H9 (cell line): ENCODE measurements at regions not wholly inside any gene's neighbourhood (a gene's known extent, or its start where the extent isn't known, plus 50 kb on each side); places are given as distances from the start of the nearest gene placed in this dataset.

ENCODE experiments used
- DNase-seq: peaks from one replicate; pipeline ENCODE4 v3.0.0-alpha.2; 2017
- H2AFZ ChIP-seq: one replicate; pipeline ENCODE4 v1.6.1; 2013; ENCODE audit warnings: mild to moderate bottlenecking, low read length, control low read depth, moderate library complexity
- H2AK5ac ChIP-seq: 2 replicates; pipeline ENCODE4 v1.6.1; 2013; ENCODE audit warnings: low read length, control low read depth, mixed read lengths; ENCODE audit not compliant: insufficient read length
- H2BK120ac ChIP-seq: one replicate; pipeline ENCODE4 v1.6.1; 2013; ENCODE audit warnings: low read depth, mild to moderate bottlenecking, low read length, control low read depth, inconsistent platforms; ENCODE audit not compliant: poor library complexity, severe bottlenecking
- H2BK12ac ChIP-seq: 2 replicates; pipeline ENCODE4 v1.6.1; 2013; ENCODE audit warnings: low read length, control low read depth, mixed read lengths, low read depth; ENCODE audit not compliant: insufficient read length
- H2BK15ac ChIP-seq: 2 replicates; pipeline ENCODE4 v1.6.1; 2013; ENCODE audit warnings: low read depth, low read length, control low read depth
- H2BK20ac ChIP-seq: one replicate; pipeline ENCODE4 v1.6.1; 2013; ENCODE audit warnings: low read depth, mild to moderate bottlenecking, low read length, control low read depth, inconsistent platforms; ENCODE audit not compliant: poor library complexity, severe bottlenecking
- H2BK5ac ChIP-seq: 2 replicates; pipeline ENCODE4 v1.6.1; 2013; ENCODE audit warnings: low read length, control low read depth, mixed read lengths; ENCODE audit not compliant: insufficient read length
- H3K14ac ChIP-seq: 2 replicates; pipeline ENCODE4 v1.6.1; 2013; ENCODE audit warnings: low read length, control low read depth; ENCODE audit not compliant: insufficient read depth
- H3K18ac ChIP-seq: 2 replicates; pipeline ENCODE4 v1.6.1; 2013; ENCODE audit warnings: low read depth, mild to moderate bottlenecking, mixed read lengths, low read length, control low read depth; ENCODE audit not compliant: insufficient read length
- H3K23ac ChIP-seq: 2 replicates; pipeline ENCODE4 v1.6.1; 2013; ENCODE audit warnings: low read length, control low read depth, mixed read lengths, low read depth; ENCODE audit not compliant: insufficient read length
- H3K23me2 ChIP-seq: 2 replicates; pipeline ENCODE4 v1.6.1; 2013; ENCODE audit warnings: low read depth, mild to moderate bottlenecking, mixed read lengths, low read length, control low read depth; ENCODE audit not compliant: insufficient read length, poor library complexity, severe bottlenecking
- H3K27ac ChIP-seq: 2 replicates; pipeline ENCODE4 v1.5.1; 2013; ENCODE audit warnings: low read length, control low read depth, mixed read lengths, low read depth; ENCODE audit not compliant: insufficient read length
- H3K27me3 ChIP-seq: 2 replicates; pipeline ENCODE4 v1.6.1; 2013; ENCODE audit warnings: low read length, control low read depth, inconsistent platforms; ENCODE audit not compliant: insufficient read depth
- H3K4ac ChIP-seq: 2 replicates; pipeline ENCODE4 v1.6.1; 2013; ENCODE audit warnings: low read depth, mild to moderate bottlenecking, control low read depth, inconsistent platforms, low read length, moderate library complexity
- H3K4me1 ChIP-seq: 2 replicates; pipeline ENCODE4 v1.6.1; 2013; ENCODE audit warnings: low read length, control low read depth, inconsistent platforms; ENCODE audit not compliant: insufficient read depth
- H3K4me2 ChIP-seq: 2 replicates; pipeline ENCODE4 v1.6.1; 2013; ENCODE audit warnings: low read length, control low read depth, mixed read lengths; ENCODE audit not compliant: insufficient read length, insufficient read depth
- H3K56ac ChIP-seq: 2 replicates; pipeline ENCODE4 v1.6.1; 2013; ENCODE audit warnings: low read depth, mild to moderate bottlenecking, mixed read lengths, low read length, control low read depth; ENCODE audit not compliant: insufficient read length
- H3K79me1 ChIP-seq: 2 replicates; pipeline ENCODE4 v1.6.1; 2013; ENCODE audit warnings: low read depth, mild to moderate bottlenecking, moderate library complexity, low read length, control low read depth, inconsistent platforms; ENCODE audit not compliant: insufficient read depth, poor library complexity, severe bottlenecking
- H3K79me2 ChIP-seq: 2 replicates; pipeline ENCODE4 v1.6.1; 2013; ENCODE audit warnings: low read length, control low read depth, inconsistent platforms; ENCODE audit not compliant: insufficient read depth
- H3K9ac ChIP-seq: 2 replicates; pipeline ENCODE4 v1.6.1; 2013; ENCODE audit warnings: low read length, control low read depth, mixed read lengths; ENCODE audit not compliant: insufficient read length; ENCODE audit errors: extremely low read depth
- H3K9me3 ChIP-seq: one replicate; pipeline ENCODE4 v1.6.1; 2013; ENCODE audit warnings: low read depth, low read length, inconsistent platforms; ENCODE audit not compliant: control insufficient read depth
- H3T11ph ChIP-seq: one replicate; pipeline ENCODE4 v1.6.1; 2013; ENCODE audit warnings: mild to moderate bottlenecking, low read length, control low read depth, inconsistent platforms
- H4K20me1 ChIP-seq: one replicate; pipeline ENCODE4 v1.6.1; 2013; ENCODE audit not compliant: control insufficient read depth, insufficient read length, insufficient read depth
- H4K5ac ChIP-seq: 2 replicates; pipeline ENCODE4 v1.6.1; 2013; ENCODE audit warnings: low read depth, mild to moderate bottlenecking, mixed read lengths, low read length, control low read depth; ENCODE audit not compliant: insufficient read length
- H4K8ac ChIP-seq: replicated peaks from 2 replicates; pipeline ENCODE4 v1.6.1; 2013; ENCODE audit warnings: low read length, control low read depth, mixed read lengths, low read depth; ENCODE audit not compliant: insufficient read length
- H4K91ac ChIP-seq: 2 replicates; pipeline ENCODE4 v1.6.1; 2013; ENCODE audit warnings: low read depth, mild to moderate bottlenecking, moderate library complexity, mixed read lengths, low read length, control low read depth; ENCODE audit not compliant: insufficient read length
- H3K27ac Mint-ChIP-seq, 3 experiments: 2 replicates in 2 of 3; 3 replicates in 1 of 3; pipeline ENCODE4 v1.8.0; 2020 to 2021; ENCODE audit warnings: mixed read lengths in 3 of 3, mild to moderate bottlenecking in 1 of 3, moderate library complexity in 1 of 3
- H3K27me3 Mint-ChIP-seq: 2 replicates; pipeline ENCODE4 v1.8.0; 2021; ENCODE audit warnings: low read depth, mild to moderate bottlenecking, moderate library complexity, mixed read lengths
- H3K36me3 Mint-ChIP-seq, 3 experiments: 2 replicates in 2 of 3; 3 replicates in 1 of 3; pipeline ENCODE4 v1.8.0; 2020 to 2021; ENCODE audit warnings: low read depth in 3 of 3, mixed read lengths in 3 of 3; ENCODE audit not compliant: insufficient read depth in 1 of 3
- H3K4me1 Mint-ChIP-seq, 2 experiments: 2 replicates each; pipeline ENCODE4 v1.8.0; 2020; ENCODE audit warnings: mixed read lengths in 2 of 2
- H3K4me3 Mint-ChIP-seq, 2 experiments: 2 replicates in 1 of 2; 3 replicates in 1 of 2; pipeline ENCODE4 v1.8.0; 2020 to 2021; ENCODE audit warnings: mild to moderate bottlenecking in 2 of 2, mixed read lengths in 2 of 2, moderate library complexity in 1 of 2
- H3K9me3 Mint-ChIP-seq, 2 experiments: 2 replicates in 1 of 2; 3 replicates in 1 of 2; pipeline ENCODE4 v1.8.0; 2020; ENCODE audit warnings: mild to moderate bottlenecking in 2 of 2, mixed read lengths in 2 of 2, moderate library complexity in 1 of 2
- WGBS: extraction: QIAGEN DNeasy Blood & Tissue Kit; methylation state at CpG from one replicate; pipeline ENCODE4 v1.1.7; 2013; ENCODE audit warnings: missing lambda C conversion rate, low lambda C conversion rate, mixed read lengths; ENCODE audit not compliant: insufficient read length; ENCODE audit errors: extremely low coverage; 5-methylcytosine and 5-hydroxymethylcytosine counted together
- TF ChIP-seq, protein P1 (sequence below): fragments of 200-600 bp; sonication (generic); conservative IDR thresholded peaks from 3 replicates; pipeline ENCODE4 v1.8.0; 2021; ENCODE audit warnings: antibody characterized with exemption, mild to moderate bottlenecking

DNA sequence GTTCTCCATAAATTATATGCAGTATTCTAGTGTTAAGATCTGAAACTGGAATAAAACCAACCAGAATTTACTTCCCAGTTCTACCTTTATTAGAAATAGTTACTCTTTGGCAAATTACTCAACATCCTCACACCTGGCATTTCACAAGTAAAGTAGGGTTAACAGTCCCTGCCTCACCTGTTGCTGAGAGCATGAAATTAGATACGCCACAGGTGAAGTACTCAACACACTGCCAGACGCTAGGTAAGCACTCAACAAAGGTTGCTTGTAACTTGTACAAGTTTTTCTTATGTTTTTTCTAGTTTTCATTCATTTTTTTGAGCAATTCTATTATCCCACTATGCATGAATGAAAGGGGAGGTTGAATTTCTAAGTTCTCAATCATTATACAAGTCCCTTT is 267.6 kb upstream of the ARHGAP42 start:
- no peak overlapping the region for H2BK20ac ChIP-seq
- H3K27me3 Mint-ChIP-seq, result no peaks in the 10 kb centered on the region

More for the DNA sequence above, 267.6 kb upstream of the ARHGAP42 start:
- Histone ChIP-seq H3K79me2 (no peaks in the 10 kb centered on the region), H3K56ac (no peak overlapping the region), H3K27me3 (no peaks in the 10 kb centered on the region), H3T11ph (no peak overlapping the region), H3K4ac (no peak overlapping the region), H4K5ac (no peak overlapping the region), H2BK120ac (no peak overlapping the region), H2AFZ (no peak overlapping the region), H3K9me3 (no peaks in the 10 kb centered on the region), H3K23me2 (no peaks in the 10 kb centered on the region), H3K9ac (no peak overlapping the region), H3K79me1 (no peaks in the 10 kb centered on the region), H2BK15ac (no peak overlapping the region), H3K4me1 (no peaks in the 10 kb centered on the region), H4K8ac (no peak overlapping the region), H3K14ac (no peak overlapping the region), H2BK12ac (no peak overlapping the region), H2BK5ac (no peak overlapping the region), H3K18ac (no peak overlapping the region), H3K4me2 (no peak overlapping the region), H4K20me1 (no peaks in the 10 kb centered on the region), H4K91ac (no peak overlapping the region), H2AK5ac (no peak overlapping the region), H3K27ac (no peak overlapping the region), H3K23ac (no peak overlapping the region)
- Mint-ChIP-seq H3K36me3 (peaks cover 0 to 20% (median 0%) of the 10 kb centered on the region in 3 experiments; a peak in 3 of 7 replicates), H3K9me3 (peaks cover 19 to 21% of the 10 kb centered on the region in 2 experiments; a peak in 4 of 5 replicates), H3K4me3 (no peak overlapping the region), H3K27ac (no peak overlapping the region), H3K4me1 (peaks cover 6 to 8% of the 10 kb centered on the region in 2 experiments; a peak in 2 of 4 replicates)
- TF ChIP-seq, protein P1, sequence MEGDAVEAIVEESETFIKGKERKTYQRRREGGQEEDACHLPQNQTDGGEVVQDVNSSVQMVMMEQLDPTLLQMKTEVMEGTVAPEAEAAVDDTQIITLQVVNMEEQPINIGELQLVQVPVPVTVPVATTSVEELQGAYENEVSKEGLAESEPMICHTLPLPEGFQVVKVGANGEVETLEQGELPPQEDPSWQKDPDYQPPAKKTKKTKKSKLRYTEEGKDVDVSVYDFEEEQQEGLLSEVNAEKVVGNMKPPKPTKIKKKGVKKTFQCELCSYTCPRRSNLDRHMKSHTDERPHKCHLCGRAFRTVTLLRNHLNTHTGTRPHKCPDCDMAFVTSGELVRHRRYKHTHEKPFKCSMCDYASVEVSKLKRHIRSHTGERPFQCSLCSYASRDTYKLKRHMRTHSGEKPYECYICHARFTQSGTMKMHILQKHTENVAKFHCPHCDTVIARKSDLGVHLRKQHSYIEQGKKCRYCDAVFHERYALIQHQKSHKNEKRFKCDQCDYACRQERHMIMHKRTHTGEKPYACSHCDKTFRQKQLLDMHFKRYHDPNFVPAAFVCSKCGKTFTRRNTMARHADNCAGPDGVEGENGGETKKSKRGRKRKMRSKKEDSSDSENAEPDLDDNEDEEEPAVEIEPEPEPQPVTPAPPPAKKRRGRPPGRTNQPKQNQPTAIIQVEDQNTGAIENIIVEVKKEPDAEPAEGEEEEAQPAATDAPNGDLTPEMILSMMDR, result no peak
- DNase-seq, result no peak
- no CpG with 5 or more reads among the region's 2 CpGs for WGBS
